ENCODE measurements at regions not wholly inside any gene's neighbourhood (a gene's known extent, or its start where the extent isn't known, plus 50 kb on each side); places are given as distances from the start of the nearest gene placed in this dataset.
"Not testable (repeated sequence)": the region's sequence is repeated elsewhere in the genome, so short reads cannot be mapped to it uniquely, and the experiment has no call there.

DNA sequence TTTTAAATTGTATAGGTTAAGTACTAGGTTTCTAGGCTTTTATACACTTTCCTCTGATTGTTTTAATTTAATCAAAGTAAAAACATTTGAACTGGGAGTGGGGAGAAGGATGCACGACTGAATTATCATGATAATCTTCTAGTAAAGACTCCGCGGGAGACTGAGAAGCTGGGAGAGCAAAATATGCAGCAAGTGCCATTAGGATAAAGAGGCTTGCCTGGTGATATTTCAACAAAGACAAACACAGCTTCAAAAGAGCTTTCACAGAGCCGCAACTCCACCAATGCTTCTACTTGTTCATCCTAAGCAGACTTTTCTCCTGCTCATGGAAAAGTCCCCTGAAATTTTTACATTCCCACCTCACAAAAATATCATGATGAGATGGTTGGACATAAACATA lies 239.0 kb upstream of the PTBP2 start:
- DNase-seq (ENCODE audit: low read depth, low spot score), result no peak

DNA sequence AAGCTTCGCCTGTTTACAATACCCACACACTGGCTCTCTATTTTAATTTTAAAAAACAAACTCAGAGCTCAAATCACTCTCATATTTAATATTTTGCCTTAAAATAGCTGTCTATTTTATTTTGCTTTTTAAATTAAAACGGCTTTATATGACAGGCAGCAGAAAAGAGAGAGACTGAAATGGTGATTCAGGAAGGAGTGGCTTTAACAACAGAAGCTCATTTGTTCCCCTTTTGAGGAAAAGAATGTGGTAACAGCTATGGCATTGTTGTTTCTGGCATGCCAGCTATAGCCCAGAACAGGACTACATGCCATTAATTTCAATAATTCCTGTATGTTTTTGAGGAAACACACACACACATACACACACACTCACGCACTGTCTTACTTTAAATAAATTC lies 234.2 kb upstream of the PTBP2 start:
- DNase-seq (ENCODE audit: low read depth, low spot score), result no peak

DNA sequence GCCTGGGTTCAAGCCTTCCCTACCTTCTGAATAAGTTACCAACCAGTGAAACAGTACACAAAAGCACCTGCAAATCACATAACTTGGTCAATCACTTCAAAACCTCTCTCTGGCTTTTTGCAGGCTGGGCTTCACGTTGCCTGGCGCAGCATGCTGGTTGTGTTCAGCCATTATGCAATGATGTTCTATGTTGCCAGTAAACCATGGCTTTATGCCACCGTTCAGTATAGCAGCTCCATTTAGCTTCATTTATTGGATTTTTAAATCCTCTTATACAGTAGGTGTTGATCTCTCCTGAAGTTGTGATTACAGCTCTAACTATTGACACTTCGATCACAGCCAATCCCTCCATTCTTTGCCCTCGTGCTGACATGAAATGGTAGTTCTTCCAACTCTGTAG lies 233.6 kb upstream of the PTBP2 start:
- DNase-seq (ENCODE audit: low read depth, low spot score), result no peak

DNA sequence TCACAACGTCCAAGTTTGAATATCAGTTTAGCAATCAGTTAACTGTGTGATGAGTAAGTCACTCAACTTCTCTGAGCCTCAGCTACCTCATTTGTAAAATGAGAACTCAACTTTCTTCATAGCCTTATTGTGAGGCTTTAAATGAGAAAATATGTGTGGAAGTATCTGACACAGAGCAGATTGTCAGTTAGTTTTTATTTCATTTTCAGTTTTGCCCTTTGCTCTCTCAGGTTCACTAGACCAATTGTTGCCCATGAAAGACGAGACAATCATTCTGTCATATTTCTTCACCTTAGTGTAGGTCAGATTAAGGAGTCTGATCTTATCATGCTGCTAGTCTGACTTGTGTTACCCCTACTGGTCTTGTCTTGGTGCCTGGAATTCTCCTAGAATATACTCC lies 232.8 kb upstream of the PTBP2 start:
- DNase-seq (ENCODE audit: low read depth, low spot score), result no peak

DNA sequence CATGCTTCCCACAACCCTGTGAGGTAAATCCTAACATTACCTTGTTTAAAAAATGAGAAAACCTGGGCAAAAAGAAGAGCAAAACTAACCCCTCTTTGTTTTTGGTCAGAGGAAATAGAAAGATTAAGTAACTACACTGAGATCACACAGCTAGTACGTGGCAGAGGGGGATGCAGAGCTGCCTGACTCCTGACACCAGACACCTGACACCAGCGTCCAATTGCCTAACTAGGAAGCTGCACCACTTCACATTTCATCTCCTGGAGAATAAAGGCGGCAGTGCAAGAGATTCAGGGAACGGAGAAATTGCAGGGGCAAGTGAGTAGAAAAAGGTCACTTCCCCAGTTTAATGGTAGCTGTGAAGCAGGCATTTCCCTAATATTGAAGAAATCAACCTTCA lies 229.3 kb upstream of the PTBP2 start:
- no peak for DNase-seq (ENCODE audit: low read depth, low spot score)

DNA sequence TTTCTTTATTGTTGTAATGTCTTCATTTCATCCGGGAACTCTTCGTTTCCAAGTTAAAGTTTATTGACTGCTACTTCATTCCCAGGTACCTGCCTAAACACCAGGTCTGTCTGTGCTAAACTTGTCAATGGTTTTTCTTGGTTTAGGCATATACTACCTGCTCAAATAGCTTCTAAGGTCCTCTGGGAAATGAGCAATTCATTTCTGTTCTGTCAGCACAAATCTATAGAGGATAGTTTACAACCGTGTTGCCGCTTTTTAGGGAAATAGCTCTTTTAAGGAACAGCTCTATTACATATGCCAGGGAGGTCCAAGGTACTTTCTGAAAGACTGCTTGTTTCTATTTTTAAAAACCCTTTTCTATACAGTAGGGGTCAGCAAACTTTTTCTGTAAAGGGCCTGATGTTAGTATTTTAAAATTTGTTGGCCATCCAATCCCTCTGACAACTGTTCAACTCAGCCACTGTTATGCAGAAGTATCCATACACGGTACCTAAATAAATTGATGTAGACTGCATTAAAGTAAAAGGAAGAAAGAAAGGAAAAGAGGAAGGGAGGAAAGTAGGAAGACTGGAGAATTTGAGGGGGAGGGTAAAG lies 222.7 kb upstream of the PTBP2 start:
- DNase-seq (ENCODE audit: low read depth, low spot score), result no peak

DNA sequence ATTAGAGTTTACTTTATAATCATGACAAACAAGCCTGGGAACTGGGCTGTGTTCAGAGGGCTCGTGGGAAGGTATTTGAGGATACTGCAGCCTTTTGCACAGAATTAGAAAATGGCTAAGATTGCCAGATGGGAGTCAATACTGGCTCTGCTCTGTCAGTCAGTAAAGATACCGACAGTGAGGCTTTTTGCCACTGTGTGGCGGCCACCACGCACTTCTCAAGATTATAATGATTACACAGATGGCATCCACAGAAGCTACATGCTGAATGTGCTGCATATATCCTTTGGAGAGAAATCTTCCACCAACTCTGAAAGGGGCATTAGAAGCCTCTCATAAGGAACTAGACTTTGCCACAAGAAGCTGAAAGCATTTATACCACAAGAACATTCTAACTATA lies 213.4 kb upstream of the PTBP2 start:
- no peak for DNase-seq (ENCODE audit: low read depth, low spot score)

DNA sequence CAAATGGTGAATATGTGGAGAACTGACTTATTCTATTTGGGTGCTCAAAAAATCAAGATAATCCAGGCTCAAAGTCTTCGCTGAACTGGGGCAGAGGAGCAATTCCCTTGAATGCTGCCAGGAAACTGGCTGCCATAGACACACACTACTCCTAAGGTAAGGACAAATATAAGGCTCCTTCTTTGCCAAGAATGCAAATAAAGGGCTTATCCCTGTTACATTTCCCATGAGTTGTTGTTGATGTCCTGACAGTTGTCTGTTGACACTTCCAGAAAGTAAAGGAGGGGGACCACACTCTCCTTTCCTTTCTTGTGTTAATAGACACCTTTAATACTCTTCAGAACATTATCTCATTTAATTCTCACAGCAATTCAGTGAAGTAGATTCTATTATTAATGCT lies 212.2 kb upstream of the PTBP2 start:
- no peak for DNase-seq (ENCODE audit: low read depth, low spot score)

DNA sequence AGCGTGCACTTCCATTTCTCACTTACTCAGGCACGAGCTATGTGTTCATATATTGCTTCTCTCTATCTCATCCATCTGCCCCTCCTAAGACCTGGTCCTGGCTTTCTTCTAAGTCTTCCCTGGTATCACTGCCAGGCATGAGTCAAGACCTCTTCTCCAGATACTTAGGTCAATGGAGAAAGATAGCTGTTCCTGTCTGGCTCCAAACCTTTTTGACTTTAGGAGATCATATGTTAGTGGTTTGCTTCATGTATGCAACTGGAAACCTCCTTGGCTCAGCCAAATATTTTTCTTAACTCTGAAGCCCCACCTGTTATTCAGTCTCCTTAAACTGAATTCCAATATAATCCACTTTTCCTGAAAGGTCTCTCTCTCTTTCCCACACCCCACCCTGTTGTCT lies 211.6 kb upstream of the PTBP2 start:
- no peak for DNase-seq (ENCODE audit: low read depth, low spot score)

DNA sequence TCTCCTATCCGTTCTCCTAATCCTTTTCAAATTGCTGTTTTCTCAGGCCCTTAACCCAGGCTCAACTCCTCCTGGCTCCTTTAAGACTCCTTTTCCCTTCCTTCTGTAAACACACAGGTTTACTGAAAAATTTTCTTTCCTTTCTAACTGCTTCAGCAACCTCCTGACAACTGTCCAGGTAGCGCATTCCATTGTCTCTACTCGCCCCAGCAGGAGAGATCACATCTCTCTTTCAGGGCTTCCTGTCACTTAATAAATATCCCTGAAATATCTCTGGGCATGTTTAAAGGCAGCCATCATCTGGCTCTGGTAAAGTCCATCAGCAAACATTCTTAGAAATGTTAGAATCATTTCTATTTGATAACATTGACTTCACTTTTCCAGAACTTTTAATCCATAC lies 211.2 kb upstream of the PTBP2 start:
- DNase-seq (ENCODE audit: low read depth, low spot score), result no peak

DNA sequence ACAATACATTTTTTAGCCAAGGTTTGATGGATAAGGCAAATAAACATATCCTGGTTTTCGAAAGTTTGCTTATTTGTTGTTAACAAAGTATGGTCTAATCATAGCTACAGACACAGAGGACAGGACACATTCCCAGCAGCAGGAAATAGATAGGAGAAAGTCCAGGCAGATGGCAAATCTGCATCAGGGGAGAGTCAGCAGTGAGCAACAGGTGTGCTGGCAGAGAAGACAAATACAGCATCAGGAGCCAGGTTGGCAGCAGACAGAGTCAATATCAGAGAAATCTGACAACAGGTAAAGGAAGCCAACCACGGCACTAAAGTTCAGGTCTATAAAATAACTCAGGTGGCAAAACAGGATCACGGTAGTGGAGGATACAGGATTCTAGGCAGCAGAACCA lies 210.7 kb upstream of the PTBP2 start:
- DNase-seq (ENCODE audit: low read depth, low spot score), result no peak

DNA sequence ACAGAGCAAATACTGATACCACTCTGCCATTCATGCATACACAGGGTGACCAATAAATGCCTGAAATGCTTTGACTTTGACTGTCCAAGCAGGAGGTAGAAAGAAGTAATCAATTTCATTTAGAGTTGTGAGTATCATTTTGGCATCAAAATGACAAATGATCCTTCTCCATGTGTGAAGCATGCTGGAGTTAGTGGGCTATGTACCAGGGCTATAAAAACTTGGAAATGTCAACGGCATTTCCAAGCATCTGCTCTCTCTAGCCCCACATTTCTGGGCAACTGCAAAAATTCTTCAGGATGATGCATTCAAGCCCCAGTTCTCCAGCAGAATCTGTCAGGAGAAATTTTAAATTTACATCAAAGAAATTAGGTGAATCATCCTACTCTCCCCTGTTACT lies 208.4 kb upstream of the PTBP2 start:
- DNase-seq (ENCODE audit: low read depth, low spot score), result no peak

DNA sequence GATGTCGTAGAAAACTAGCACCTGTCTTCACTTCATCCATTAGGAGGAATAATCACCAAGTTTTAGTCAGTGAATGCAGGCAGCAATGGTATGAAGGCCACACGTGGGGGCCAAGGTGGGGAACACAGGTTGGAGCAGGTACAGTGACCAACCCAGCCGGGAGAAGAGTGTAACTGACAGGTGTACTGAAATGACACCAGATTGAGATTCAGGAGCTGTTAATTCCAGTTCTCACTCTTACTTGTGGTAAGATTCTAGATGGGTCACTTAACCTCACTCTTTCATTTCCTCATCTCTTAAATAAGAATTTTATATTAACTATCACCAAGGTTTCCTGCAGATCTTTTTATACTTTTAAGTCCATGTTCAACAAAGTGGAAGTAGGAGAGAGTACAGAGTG lies 206.2 kb upstream of the PTBP2 start:
- no peak for DNase-seq (ENCODE audit: low read depth, low spot score)

DNA sequence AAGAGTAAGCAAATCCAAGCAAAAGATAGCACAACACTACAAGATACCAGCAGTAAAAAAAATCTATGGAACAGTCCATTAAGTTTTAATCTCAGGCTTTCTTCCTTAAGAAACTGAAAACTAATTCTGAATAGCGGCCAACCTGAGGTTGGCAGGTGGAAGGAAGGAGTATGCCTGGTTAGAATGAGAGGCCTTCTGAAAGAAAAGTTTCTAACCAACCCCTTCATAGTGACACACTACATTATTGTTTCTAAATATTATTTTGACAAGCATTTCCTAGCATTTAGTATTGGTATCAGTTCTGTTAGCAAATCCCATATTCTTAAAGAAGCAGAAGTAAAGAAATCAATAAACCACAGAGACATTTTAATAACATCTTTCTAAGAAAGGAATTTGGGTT lies 205.7 kb upstream of the PTBP2 start:
- DNase-seq (ENCODE audit: low read depth, low spot score), result no peak

DNA sequence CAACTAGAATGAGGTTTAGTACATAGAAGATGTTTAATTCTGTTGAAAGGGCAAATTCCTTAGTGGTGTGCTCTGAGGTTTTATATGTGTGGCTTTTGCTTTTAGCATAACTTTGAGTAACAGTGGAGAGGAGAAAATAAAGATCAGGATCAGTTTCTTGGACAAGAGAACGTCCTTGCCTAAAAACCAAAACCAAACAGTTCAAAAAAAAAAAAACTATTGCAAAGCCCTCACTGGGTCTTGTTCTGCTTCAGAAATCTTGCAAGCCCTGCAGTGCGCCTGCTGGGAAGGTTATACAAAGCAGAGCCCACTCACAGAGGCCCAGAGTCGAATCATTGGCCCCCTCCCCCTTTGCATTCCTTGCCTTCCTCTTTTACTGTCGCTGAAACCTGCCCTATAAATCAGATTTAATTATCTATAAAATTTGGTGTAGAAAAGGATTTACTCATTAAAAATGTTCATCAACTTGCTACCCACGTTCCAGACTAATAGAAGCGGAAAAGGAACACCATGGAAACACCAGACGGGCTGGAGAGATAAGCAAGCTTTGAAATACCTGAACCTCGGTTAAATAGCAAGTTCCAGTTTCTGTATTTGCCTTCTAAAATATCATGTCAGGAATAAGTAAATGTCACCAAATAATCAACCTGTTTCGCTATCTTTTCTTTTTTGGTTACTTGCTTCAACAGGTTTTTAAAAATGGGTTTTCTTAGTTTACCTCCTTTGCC lies 201.6 kb upstream of the PTBP2 start:
- no peak for DNase-seq (ENCODE audit: low read depth, low spot score)

DNA sequence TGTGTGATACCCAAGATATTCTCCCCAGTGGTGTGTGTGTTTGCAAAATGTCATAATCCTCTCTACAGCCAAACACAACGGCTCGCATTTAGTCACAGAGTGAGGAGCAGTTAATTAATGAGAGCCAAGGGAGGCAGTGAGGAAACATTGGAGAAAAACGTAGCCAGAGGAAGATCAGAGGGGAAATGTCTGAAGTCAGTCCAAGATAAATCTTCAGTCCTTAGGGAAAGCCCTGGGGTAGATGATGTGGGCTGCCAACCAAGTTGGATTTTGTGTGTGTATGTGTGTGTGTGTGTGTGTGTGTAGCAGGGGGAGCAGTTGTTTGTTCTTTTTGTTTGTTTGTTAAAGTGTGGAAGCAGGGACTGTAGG lies 201.0 kb upstream of the PTBP2 start:
- DNase-seq (ENCODE audit: low read depth, low spot score), result no peak

DNA sequence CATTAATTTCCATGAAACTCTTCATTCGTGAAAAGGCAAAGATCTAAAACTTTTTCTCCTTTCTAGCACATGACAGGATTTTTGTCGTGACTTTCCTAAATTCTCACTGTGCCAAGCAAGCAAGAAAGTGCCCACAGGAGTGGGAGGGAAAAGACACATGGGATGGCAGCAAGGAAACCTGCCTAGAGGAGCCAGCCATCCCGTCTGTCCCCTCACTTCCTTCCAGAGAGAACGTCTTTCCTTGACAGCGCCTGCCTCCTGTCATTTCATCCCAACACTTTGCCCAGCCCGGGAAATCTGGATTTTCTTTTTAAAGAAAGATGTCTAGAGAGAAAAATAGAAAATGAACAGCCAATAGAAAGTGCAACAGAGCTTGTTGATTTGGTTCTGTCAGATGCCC lies 200.6 kb upstream of the PTBP2 start:
- no peak for DNase-seq (ENCODE audit: low read depth, low spot score)

DNA sequence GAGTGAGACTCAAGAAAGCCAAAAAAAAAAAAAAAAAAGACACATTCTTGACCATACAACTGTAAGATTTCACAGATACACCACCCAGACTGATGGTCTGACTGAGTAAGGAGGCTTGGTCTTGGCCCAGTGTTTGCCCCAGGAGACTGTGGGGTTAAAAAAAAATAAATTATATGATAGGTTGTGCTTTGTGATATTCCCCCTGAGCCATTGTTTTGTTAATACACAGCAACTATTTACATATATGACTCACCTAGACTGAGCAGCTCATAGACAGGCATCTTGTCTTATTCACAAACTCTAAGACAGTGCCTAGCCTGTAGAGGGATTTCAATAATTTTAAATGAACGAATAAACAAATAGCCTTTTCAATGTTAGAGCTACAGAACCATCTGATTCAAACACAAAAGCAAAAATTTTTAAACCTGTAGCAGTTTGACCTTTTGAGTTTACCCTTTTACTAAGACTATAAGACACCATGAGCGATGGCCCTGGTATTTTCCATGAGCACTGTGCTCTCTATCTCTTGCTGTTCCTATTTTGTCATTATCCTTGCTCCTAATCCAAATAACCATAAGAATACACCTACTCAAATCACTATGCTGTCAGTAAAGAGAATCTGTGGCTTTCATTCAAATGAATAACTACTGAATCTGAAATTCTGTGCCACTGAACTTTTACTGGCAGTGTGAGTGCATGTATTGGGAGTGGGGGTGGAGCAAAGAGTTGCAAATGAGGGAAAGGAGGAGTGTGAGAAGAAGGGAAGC lies 199.4 kb upstream of the PTBP2 start:
- DNase-seq (ENCODE audit: low read depth, low spot score), result no peak

DNA sequence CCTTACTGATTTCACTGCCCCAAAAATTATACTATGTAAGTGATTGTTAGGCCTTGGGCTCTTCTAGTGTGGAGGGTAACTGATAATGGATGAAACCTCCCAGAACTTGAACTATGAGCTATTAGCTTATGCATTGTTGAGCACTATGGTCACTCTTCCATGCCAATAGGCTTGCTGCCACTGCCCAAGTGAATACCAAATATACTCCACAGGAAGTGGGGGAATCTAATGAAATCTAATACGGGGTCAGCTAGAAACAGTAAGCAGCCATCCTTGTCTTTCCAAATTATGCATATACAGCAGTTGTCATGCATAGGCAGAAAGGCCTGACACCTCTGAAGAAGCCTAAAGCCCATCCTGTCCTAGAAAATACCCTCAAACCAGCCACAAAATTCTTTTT lies 198.7 kb upstream of the PTBP2 start:
- DNase-seq (ENCODE audit: low read depth, low spot score), result no peak

DNA sequence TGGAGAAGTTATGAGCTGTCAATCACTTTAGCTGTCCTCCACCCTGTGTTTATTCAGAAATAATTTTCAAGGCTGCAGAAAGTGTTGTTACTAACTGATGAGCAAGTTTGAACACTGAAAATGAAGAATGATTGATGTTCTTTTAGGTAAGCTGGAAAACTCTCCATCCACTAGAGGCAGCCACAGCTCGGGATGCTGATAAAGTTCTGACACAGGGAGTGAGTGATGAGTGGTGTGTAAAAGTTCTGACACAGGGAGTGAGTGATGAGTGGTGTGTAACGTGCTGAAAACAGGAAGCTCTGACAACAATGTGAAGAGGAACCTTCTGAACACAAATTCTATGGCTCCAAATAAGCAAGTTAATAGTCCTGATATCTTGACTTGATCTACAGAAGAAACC lies 197.5 kb upstream of the PTBP2 start:
- no peak for DNase-seq (ENCODE audit: low read depth, low spot score)

DNA sequence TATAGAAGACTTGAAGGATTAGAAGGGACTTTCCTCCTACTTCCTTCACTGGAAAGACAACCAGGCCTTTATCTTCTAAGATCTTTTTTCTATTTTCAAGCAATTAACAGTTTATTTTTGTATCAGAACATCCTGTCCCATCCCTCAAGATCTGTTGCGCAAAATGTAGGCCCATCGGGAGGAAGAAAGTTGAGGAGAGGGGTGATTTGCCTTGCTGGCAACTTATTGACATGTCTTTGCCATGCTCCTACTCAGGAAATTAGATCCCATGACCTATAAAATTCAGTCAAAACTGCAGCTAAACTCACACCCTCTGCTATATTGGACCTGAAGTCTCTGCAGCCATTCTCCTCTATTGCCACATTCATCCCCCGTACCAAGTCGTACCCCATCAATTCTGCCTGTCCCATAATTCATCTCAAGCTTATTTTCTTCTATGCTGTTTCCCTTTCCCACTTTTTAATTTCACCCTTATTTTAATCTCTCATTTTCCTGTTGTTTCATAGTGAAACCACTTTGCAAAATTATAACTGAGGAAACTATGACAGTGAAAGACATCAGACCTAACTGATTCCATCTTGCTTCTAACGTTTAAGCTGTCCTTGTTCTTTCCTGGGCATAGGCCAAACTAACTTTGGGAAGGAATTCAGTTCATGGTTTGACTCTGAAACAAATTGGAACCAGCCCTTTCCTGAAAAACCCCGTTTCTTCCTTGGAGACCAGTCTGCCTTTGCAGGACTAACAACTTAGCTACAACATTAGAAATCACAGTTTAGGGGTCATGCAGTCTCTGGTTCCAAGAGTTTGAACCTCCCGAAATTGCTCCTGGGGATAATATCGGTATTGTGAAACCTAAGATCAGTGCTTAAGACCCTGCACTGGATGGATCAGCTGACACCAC lies 195.7 kb upstream of the PTBP2 start:
- no peak for DNase-seq (ENCODE audit: low read depth, low spot score)

DNA sequence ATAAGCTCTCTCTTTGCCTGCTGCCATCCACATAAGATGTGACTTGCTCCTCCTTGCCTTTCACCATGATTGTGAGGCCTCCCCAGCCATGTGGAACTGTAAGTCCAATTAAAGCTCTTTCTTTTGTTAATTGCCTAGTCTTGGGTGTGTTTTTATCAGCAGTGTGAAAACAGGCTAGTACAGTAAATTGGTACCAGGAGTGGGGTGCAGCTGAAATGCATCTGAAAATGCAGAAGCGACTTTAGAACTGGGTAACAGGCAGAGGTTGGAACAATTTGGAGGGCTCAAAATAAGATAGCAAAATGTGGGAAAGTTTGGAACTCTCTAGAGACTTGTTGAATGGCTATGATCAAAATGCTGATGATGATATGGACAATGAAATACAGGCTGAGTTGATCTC lies 192.9 kb upstream of the PTBP2 start:
- DNase-seq (ENCODE audit: low read depth, low spot score), result not testable (repeated sequence)
